NT2/D1 (cell line): ENCODE measurements at regions not wholly inside any gene's neighbourhood (a gene's known extent, or its start where the extent isn't known, plus 50 kb on each side); places are given as distances from the start of the nearest gene placed in this dataset.

ENCODE experiments used
- SUZ12 ChIP-seq: IDR thresholded peaks from 2 replicates; pipeline ENCODE4 v1.6.1; 2011; ENCODE audit not compliant: insufficient read length, insufficient read depth; ENCODE audit errors: extremely low read depth
- YY1 ChIP-seq: IDR thresholded peaks from 2 replicates; pipeline ENCODE4 v1.6.1; 2011; ENCODE audit not compliant: insufficient read length, insufficient read depth
- ZNF274 ChIP-seq: IDR thresholded peaks from 2 replicates; pipeline ENCODE4 v1.6.1; 2011; ENCODE audit warnings: mild to moderate bottlenecking, low read depth, low read length

- TF ChIP-seq ZNF274 = no peak
- TF ChIP-seq SUZ12 = no peak
- no peak for TF ChIP-seq YY1
These were observed 95.1 kb upstream of the LIMCH1 start for GRCh38 chr4:41442810-41443209.
